ENCODE measurements at regions not wholly inside any gene's neighbourhood (a gene's known extent, or its start where the extent isn't known, plus 50 kb on each side); places are given as distances from the start of the nearest gene placed in this dataset.

- in situ Hi-C loops (cut with MboI; ENCODE audit: low pct_ligation_motif_present in 1 of 4, low pct_unique_long_range_greater_than_20kb in 1 of 4, low sequenced_read_pairs in 3 of 4) (no loop called here), intact Hi-C loops (cut with DNase I; ENCODE audit: low total_unique reads) (no loop called here)
- no peaks in the 10 kb centered on the region for H3K36me3 ChIP-seq
- DNase-seq = no peak
- H3K4me1 ChIP-seq = no peaks in the 10 kb centered on the region
- H3K27ac ChIP-seq = no peak overlapping the region
- no peaks in the 10 kb centered on the region for H3K9me3 ChIP-seq
- TF ChIP-seq POLR2AphosphoS5 (IDR thresholded peaks at IDR 0.05) = no peak
- no peak for TF ChIP-seq EP300 (IDR thresholded peaks at IDR 0.05; ENCODE audit: low read depth)
- TF ChIP-seq POLR2A (IDR thresholded peaks at IDR 0.05) = no peak
- TF ChIP-seq CTCF (IDR thresholded peaks at IDR 0.05) = no peak
- H3K27me3 ChIP-seq = no peaks in the 10 kb centered on the region
- no peak overlapping the region for H3K4me3 ChIP-seq
Measured at GRCh38 chr7:41457832-41458437, 245.0 kb downstream of the INHBA start.

GRCh38 chr7:41451826-41452225 lies 251.1 kb downstream of the INHBA start:
- DNase-seq = no peak
- no peak overlapping the region for H3K4me3 ChIP-seq
- H3K27ac ChIP-seq = no peak overlapping the region
- no peaks in the 10 kb centered on the region for H3K36me3 ChIP-seq
- in situ Hi-C loops (cut with MboI; ENCODE audit: low pct_ligation_motif_present in 1 of 4, low pct_unique_long_range_greater_than_20kb in 1 of 4, low sequenced_read_pairs in 3 of 4) = no loop called here
- H3K9me3 ChIP-seq = no peaks in the 10 kb centered on the region
- WGBS, 2 donors (ENCODE audit: low coverage in 1 of 2) = 90 to 96% methylated on average over 1 of the region's 1 CpG
- intact Hi-C loops (cut with DNase I; ENCODE audit: low total_unique reads) = no loop called here
- TF ChIP-seq POLR2A (IDR thresholded peaks at IDR 0.05) (no peak), POLR2AphosphoS5 (IDR thresholded peaks at IDR 0.05) (no peak), EP300 (IDR thresholded peaks at IDR 0.05; ENCODE audit: low read depth) (no peak), CTCF (IDR thresholded peaks at IDR 0.05) (no peak)
- no peaks in the 10 kb centered on the region for H3K4me1 ChIP-seq
- no peaks in the 10 kb centered on the region for H3K27me3 ChIP-seq

- H3K9me3 ChIP-seq = no peaks in the 10 kb centered on the region
- H3K4me1 ChIP-seq = no peaks in the 10 kb centered on the region
- in situ Hi-C loops (cut with MboI; ENCODE audit: low pct_ligation_motif_present in 1 of 4, low pct_unique_long_range_greater_than_20kb in 1 of 4, low sequenced_read_pairs in 3 of 4) (no loop called here), intact Hi-C loops (cut with DNase I; ENCODE audit: low total_unique reads) (no loop called here)
- no peaks in the 10 kb centered on the region for H3K36me3 ChIP-seq
- 83 to 87% methylated on average over 3 to 5 of the region's 5 CpGs for WGBS, 2 donors (ENCODE audit: low coverage in 1 of 2)
- no peak overlapping the region for H3K27ac ChIP-seq
- no peak for DNase-seq
- no peak for TF ChIP-seq CTCF (IDR thresholded peaks at IDR 0.05)
- no peak for TF ChIP-seq EP300 (IDR thresholded peaks at IDR 0.05; ENCODE audit: low read depth)
- TF ChIP-seq POLR2AphosphoS5 (IDR thresholded peaks at IDR 0.05) = no peak
- TF ChIP-seq POLR2A (IDR thresholded peaks at IDR 0.05) = no peak
- no peak overlapping the region for H3K4me3 ChIP-seq
- H3K27me3 ChIP-seq = no peaks in the 10 kb centered on the region
Measured at GRCh38 chr7:41449694-41450093, 253.2 kb downstream of the INHBA start.

GRCh38 chr7:41449286-41449685 lies 253.6 kb downstream of the INHBA start:
- no peak for DNase-seq
- WGBS, 2 donors (ENCODE audit: low coverage in 1 of 2) = 63 to 76% methylated on average over 2 to 3 of the region's 3 CpGs
- H3K4me3 ChIP-seq = no peak overlapping the region
- intact Hi-C loops (cut with DNase I; ENCODE audit: low total_unique reads) = no loop called here
- H3K36me3 ChIP-seq = no peaks in the 10 kb centered on the region
- no peaks in the 10 kb centered on the region for H3K9me3 ChIP-seq
- no peaks in the 10 kb centered on the region for H3K4me1 ChIP-seq
- TF ChIP-seq EP300 (IDR thresholded peaks at IDR 0.05; ENCODE audit: low read depth) (no peak), POLR2A (IDR thresholded peaks at IDR 0.05) (no peak), CTCF (IDR thresholded peaks at IDR 0.05) (no peak), POLR2AphosphoS5 (IDR thresholded peaks at IDR 0.05) (no peak)
- in situ Hi-C loops (cut with MboI; ENCODE audit: low pct_ligation_motif_present in 1 of 4, low pct_unique_long_range_greater_than_20kb in 1 of 4, low sequenced_read_pairs in 3 of 4) = no loop called here
- no peak overlapping the region for H3K27ac ChIP-seq
- no peaks in the 10 kb centered on the region for H3K27me3 ChIP-seq
